Effector memory CD8-positive, alpha-beta T cell (primary cell): ENCODE measurements at regions not wholly inside any gene's neighbourhood (a gene's known extent, or its start where the extent isn't known, plus 50 kb on each side); places are given as distances from the start of the nearest gene placed in this dataset.
"Not testable (repeated sequence)": the region's sequence is repeated elsewhere in the genome, so short reads cannot be mapped to it uniquely, and the experiment has no call there.

Experiments used
- ATAC-seq: fragments of 150-1000 bp; cut with Tn5 transposase; replicated peaks from 2 replicates; pipeline ENCODE4 v1.10.0; 2021; ENCODE audit warnings: mild to moderate bottlenecking, moderate library complexity
- DNase-seq, 3 experiments: peaks; one replicate each; pipeline ENCODE4 v3.0.0; 2021
- H3K27ac Mint-ChIP-seq, 2 donors: one replicate each; pipeline ENCODE4 v1.8.0; 2022; ENCODE audit warnings: mild to moderate bottlenecking in 2 of 2, mixed read lengths in 2 of 2, moderate library complexity in 2 of 2
- H3K27me3 Mint-ChIP-seq, 2 donors: one replicate each; pipeline ENCODE4 v1.8.0; 2022; ENCODE audit warnings: mixed read lengths in 2 of 2
- H3K36me3 Mint-ChIP-seq: one replicate; pipeline ENCODE4 v1.8.0; 2022; ENCODE audit warnings: mild to moderate bottlenecking, moderate library complexity, mixed read lengths; ENCODE audit not compliant: insufficient read depth
- H3K4me1 Mint-ChIP-seq, 2 donors: one replicate each; pipeline ENCODE4 v1.8.0; 2022; ENCODE audit warnings: low read depth in 2 of 2, mixed read lengths in 2 of 2
- H3K4me3 Mint-ChIP-seq, 2 donors: one replicate each; pipeline ENCODE4 v1.8.0; 2022; ENCODE audit warnings: mild to moderate bottlenecking in 2 of 2, mixed read lengths in 2 of 2, moderate library complexity in 2 of 2
- H3K9me3 Mint-ChIP-seq, 2 donors: one replicate each; pipeline ENCODE4 v1.8.0; 2022; ENCODE audit warnings: mixed read lengths in 2 of 2

- H3K27ac Mint-ChIP-seq, H3K36me3 Mint-ChIP-seq, DNase-seq, H3K9me3 Mint-ChIP-seq, H3K27me3 Mint-ChIP-seq, H3K4me3 Mint-ChIP-seq, ATAC-seq: not testable (repeated sequence)
- H3K4me1 Mint-ChIP-seq, result peaks cover 0 to 15% of the 10 kb centered on the region in 2 donors
These were observed 59.2 kb upstream of the CCDC180 start for GRCh38 chr9:97248252-97248651.

GRCh38 chr9:97243606-97244005 lies 63.9 kb upstream of the CCDC180 start:
- ATAC-seq (no peak), DNase-seq (no peak)
- Mint-ChIP-seq H3K36me3 (no peaks in the 10 kb centered on the region), H3K4me1 (peaks cover 10 to 33% of the 10 kb centered on the region in 2 donors), H3K27ac (no peak overlapping the region), H3K9me3 (no peaks in the 10 kb centered on the region), H3K27me3 (no peaks in the 10 kb centered on the region), H3K4me3 (no peak overlapping the region)

DNA sequence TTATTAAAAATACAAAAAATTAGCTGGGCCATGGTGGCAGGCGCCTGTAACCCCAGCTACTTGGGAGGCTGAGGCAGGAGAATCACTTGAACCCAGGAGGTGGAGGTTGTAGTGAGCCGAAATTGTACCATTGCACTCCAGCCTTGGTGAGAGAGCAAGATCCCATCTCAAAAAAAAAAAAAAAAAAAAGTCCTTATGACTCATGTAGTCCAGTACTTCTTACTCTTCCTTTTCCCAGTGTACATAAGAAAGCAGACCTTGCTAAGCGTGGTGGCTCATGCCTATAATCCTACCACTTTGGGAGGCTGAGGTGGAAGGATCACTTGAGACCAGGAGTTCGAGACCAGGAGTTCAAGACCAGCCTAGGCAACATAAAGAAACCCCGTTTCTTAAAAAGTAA lies 66.0 kb upstream of the CCDC180 start:
- H3K4me1 Mint-ChIP-seq, result peaks cover 13 to 40% of the 10 kb centered on the region in 2 donors
- H3K36me3 Mint-ChIP-seq, H3K27me3 Mint-ChIP-seq, H3K9me3 Mint-ChIP-seq, ATAC-seq, H3K4me3 Mint-ChIP-seq, H3K27ac Mint-ChIP-seq, DNase-seq: not testable (repeated sequence)

GRCh38 chr9:97237951-97238889 lies 69.2 kb upstream of the CCDC180 start:
- Mint-ChIP-seq H3K27ac (peak overlapping the region; percentile 85 to 96), H3K27me3 (peaks cover 0 to 5% of the 10 kb centered on the region in 2 donors), H3K9me3 (no peaks in the 10 kb centered on the region), H3K4me1 (peaks cover 13 to 24% of the 10 kb centered on the region in 2 donors), H3K36me3 (no peaks in the 10 kb centered on the region), H3K4me3 (peak overlapping the region; percentile 88 to 98)
- DNase-seq (peak; percentile 62 to 72 (median 65)), ATAC-seq (peak; percentile 94)

- Mint-ChIP-seq H3K4me1 (peaks cover 13 to 20% of the 10 kb centered on the region in 2 donors), H3K27me3 (peaks cover 0 to 11% of the 10 kb centered on the region in 2 donors), H3K4me3 (peak overlapping the region; percentile 88 to 98), H3K36me3 (no peaks in the 10 kb centered on the region), H3K27ac (peak overlapping the region in 1 of 2 donors; percentile 96), H3K9me3 (no peaks in the 10 kb centered on the region)
- DNase-seq (no peak), ATAC-seq (no peak)
These were observed 70.1 kb upstream of the CCDC180 start for GRCh38 chr9:97237311-97237786.

GRCh38 chr9:97233009-97233400 lies 74.5 kb upstream of the CCDC180 start:
- H3K27ac Mint-ChIP-seq, H3K4me1 Mint-ChIP-seq, ATAC-seq, DNase-seq, H3K36me3 Mint-ChIP-seq, H3K9me3 Mint-ChIP-seq, H3K4me3 Mint-ChIP-seq: not testable (repeated sequence)
- peaks cover 0 to 11% of the 10 kb centered on the region in 2 donors for H3K27me3 Mint-ChIP-seq

DNA sequence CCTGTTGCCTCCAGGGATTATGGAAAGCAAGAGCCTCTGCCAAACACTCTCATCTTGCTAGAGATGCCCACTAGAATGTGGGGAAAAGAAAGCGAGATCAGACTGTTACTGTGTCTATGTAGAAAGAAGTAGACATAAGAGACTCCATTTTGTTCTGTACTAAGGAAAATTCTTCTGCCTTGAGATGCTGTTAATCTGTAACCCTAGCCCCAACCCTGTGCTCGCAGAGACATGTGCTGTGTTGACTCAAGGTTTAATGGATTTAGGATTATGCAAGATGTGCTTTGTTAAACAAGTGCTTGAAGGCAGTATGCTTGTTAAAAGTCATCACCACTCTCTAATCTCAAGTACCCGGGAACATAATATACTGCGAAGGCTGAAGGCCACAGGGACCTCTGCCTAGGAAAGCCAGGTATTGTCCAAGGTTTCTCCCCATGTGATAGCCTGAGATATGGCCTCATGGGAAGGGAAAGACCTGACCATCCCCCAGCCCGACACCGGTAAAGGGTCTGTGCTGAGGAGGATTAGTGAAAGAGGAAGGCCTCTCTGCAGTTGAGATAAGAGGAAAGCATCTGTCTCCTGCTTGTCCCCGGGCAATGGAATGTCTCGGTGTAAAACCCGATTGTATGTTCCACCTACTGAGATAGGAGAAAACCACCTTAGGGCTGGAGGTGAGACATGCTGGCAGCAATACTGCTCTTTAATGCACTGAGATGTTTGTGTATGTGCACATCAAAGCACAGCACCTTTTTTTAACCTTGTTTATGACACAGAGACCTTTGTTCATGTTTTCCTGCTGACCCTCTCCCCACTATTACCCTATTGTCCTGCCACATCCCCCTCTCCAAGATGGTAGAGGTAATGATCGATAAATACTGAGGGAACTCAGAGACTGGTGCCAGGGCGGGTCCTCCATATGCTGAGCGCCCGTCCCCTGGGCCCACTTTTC lies 75.1 kb upstream of the CCDC180 start:
- H3K27ac Mint-ChIP-seq, H3K4me1 Mint-ChIP-seq, ATAC-seq, H3K9me3 Mint-ChIP-seq, H3K36me3 Mint-ChIP-seq, H3K4me3 Mint-ChIP-seq, DNase-seq: not testable (repeated sequence)
- peaks cover 0 to 11% of the 10 kb centered on the region in 2 donors for H3K27me3 Mint-ChIP-seq

GRCh38 chr9:97222393-97222792 lies 85.1 kb upstream of the CCDC180 start:
- H3K36me3 Mint-ChIP-seq, DNase-seq, H3K27ac Mint-ChIP-seq, H3K9me3 Mint-ChIP-seq, ATAC-seq, H3K4me1 Mint-ChIP-seq: not testable (repeated sequence)
- Mint-ChIP-seq H3K4me3 (peak overlapping the region; percentile 20 to 29), H3K27me3 (peaks cover 41 to 54% of the 10 kb centered on the region in 2 donors)

DNA sequence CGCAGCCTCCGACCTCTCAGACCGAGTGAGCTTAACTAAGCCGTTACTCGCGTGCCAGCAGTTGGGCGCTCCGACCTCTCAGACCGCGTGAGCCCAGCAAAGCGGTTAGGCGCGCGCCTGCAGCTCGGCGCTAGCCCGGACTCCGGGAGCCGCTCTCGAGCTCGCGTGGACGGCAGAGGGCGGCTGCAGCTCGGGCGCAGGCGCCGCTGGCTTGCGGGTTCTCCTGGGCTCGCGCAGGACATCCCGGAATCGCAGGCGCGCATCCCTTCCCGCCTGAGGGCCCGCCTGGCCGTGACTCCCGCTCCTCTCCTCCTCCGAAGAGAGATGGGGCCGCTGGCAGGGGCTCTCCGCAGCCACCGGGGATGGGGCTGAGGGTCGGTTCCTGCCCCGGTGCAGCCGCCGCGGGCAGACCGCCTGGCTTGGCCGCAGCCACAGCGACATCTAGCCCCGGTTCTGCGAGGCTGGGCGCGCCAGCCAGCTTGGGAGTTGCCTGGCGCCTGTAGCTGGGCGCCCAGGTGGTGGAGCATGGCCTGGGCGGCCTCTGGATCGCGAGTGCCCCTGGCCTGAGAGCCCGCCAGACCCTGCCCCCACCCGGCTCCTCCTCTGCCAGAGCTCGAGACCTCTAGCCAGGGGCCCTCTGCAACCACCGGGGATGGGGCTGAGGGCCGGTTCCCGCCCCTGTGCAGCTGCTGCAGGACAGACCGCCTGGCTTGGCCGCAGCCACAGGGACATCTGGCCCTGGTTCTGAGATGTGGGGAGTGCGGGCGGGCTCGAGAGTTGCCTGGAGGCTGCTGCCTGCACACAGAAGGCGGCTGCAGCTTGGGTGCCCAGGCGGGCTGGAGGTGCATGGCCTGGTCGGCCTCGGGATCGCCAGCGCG lies 85.7 kb upstream of the CCDC180 start:
- H3K4me3 Mint-ChIP-seq, result peak overlapping the region; percentile 85 to 92
- H3K4me1 Mint-ChIP-seq, H3K9me3 Mint-ChIP-seq, H3K27ac Mint-ChIP-seq, H3K36me3 Mint-ChIP-seq: not testable (repeated sequence)
- DNase-seq (peak; percentile 29 to 51 (median 49)), ATAC-seq (peak; percentile 94)
- H3K27me3 Mint-ChIP-seq, result peaks cover 41 to 61% of the 10 kb centered on the region in 2 donors

DNA sequence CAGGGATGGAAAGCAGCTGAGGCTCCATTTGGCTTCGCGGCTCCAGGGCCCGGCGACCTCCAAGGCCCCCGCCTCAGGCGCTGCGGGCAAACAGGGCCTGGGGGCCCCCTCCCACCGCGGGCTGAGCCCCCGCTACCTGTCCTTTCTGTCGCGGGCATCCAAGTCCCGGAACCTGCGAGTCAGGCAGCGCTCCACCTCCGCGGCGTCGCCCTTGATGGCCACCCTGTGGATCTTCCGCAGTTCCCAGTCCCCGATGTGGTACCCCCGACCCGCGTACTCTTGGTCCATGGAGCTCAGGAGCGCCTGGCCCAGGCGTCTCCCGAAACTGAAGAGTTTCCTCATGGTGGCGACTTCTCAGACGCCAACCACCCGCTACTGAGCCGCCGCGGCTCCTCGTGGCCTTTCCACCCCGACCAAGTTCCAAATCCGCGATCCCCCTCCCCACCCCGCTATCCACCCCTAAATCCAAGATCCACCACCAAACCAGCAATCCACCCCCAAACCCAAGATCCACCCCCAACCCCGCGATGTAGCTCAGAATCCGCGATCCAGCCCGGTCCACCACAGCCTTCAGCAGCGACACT lies 86.5 kb upstream of the CCDC180 start:
- H3K27ac Mint-ChIP-seq, result no peak overlapping the region
- peaks cover 4 to 8% of the 10 kb centered on the region in 2 donors for H3K4me1 Mint-ChIP-seq
- H3K27me3 Mint-ChIP-seq, result peaks cover 41 to 68% of the 10 kb centered on the region in 2 donors
- ATAC-seq (peak; percentile 14), DNase-seq (no peak)
- H3K9me3 Mint-ChIP-seq, result no peaks in the 10 kb centered on the region
- no peaks in the 10 kb centered on the region for H3K36me3 Mint-ChIP-seq
- H3K4me3 Mint-ChIP-seq, result peak overlapping the region; percentile 85 to 92

- DNase-seq, H3K4me1 Mint-ChIP-seq, H3K36me3 Mint-ChIP-seq, H3K27ac Mint-ChIP-seq, ATAC-seq, H3K9me3 Mint-ChIP-seq: not testable (repeated sequence)
- Mint-ChIP-seq H3K27me3 (peaks cover 47 to 74% of the 10 kb centered on the region in 2 donors), H3K4me3 (peak overlapping the region in 1 of 2 donors; percentile 92)
These were observed 87.1 kb upstream of the CCDC180 start for GRCh38 chr9:97220396-97220795.

DNA sequence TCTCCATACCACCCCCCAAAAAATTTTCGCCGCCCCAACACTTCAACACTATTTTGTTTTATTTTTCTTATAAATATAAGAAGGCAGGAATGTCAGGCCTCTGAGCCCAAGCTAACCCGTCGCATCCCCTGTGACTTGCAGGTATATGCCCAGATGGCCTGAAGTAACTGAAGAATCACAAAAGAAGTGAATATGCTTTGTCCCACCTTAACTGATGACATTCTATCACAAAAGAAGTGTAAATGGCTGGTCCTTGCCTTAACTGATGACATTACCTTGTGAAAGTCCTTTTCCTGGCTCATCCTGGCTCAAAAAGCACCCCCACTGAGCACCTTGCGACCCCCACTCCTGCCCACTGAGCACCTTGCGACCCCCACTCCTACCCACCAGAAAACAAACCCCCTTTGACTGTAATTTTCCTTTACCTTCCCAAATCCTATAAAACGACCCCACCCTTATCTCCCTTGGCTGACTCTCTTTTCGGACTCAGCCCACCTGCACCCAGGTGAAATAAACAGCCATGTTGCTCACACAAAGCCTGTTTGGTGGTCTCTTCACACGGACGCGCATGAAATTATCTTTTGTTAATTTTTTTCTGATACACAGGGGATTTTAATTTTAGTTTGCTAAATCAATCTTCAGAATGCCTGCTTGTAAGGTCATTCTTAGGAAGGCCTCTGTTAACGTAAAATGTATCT lies 87.9 kb upstream of the CCDC180 start:
- ATAC-seq, DNase-seq, H3K27ac Mint-ChIP-seq, H3K4me3 Mint-ChIP-seq, H3K4me1 Mint-ChIP-seq, H3K9me3 Mint-ChIP-seq, H3K36me3 Mint-ChIP-seq: not testable (repeated sequence)
- H3K27me3 Mint-ChIP-seq, result peaks cover 55 to 82% of the 10 kb centered on the region in 2 donors
